NCI-H1694 treated with DMSO at 0.1 percent for 48 hours (cell line): ENCODE measurements at regions not wholly inside any gene's neighbourhood (a gene's known extent, or its start where the extent isn't known, plus 50 kb on each side); places are given as distances from the start of the nearest gene placed in this dataset.
"Not testable (repeated sequence)": the region's sequence is repeated elsewhere in the genome, so short reads cannot be mapped to it uniquely, and the experiment has no call there.

Source experiments
- DNase-seq: peaks from one replicate; lab custom pipeline; 2025; lab: John Stamatoyannopoulos, UW

DNA sequence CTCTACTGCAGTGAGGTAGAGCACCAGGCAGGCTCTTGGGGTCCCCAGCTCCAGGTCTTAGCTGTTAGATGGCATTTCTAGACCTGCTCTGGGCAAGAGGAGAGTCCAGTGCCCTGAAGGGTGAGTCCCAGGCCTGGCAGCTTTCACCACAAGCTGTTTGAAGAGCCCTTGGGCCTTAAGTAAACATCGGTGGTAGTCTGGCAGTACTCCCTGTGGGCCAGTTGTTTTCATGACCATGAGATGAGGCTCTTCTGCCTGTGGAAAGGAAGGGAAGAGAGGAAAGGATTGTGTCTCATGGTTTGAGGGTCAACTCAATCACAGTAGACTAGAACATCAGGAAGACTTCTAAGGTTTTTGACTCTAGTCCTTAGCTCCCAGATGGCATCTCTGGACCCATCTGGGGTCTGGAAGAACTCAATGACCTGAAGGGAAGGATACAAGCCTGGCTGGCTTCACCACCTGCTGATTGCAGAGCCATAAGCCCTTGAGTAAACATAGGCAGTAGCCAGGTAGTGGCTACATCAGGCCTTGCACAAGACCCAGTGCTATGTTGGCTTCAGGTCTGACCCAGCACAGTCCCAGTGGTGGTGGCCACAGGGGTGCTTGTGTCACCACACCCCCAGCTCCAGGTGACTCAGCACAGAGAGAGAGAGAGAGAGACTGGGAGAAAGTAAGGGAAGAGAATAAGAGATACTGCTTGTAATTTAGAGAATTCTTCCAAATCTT lies 114.3 kb upstream of the PCSK5 start:
- DNase-seq, result no peak

DNA sequence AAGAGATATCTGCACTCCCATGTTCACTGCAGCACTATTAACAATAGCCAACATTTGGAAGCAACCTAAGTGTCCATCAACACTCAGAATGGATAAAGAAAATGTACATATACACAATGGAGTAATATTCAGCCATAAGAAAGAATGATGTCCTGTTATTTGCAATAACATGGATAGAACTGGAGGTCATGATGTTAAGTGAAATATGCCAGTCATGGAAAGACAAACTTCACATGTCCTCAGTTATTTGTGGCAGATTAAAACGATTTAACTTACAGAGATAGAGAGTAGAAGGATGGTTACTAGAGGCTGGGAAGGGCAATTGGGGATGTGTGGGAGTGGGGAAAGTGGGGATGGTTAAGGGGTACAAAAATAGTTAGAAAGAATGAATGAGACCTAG lies 110.3 kb upstream of the PCSK5 start:
- no peak for DNase-seq

DNA sequence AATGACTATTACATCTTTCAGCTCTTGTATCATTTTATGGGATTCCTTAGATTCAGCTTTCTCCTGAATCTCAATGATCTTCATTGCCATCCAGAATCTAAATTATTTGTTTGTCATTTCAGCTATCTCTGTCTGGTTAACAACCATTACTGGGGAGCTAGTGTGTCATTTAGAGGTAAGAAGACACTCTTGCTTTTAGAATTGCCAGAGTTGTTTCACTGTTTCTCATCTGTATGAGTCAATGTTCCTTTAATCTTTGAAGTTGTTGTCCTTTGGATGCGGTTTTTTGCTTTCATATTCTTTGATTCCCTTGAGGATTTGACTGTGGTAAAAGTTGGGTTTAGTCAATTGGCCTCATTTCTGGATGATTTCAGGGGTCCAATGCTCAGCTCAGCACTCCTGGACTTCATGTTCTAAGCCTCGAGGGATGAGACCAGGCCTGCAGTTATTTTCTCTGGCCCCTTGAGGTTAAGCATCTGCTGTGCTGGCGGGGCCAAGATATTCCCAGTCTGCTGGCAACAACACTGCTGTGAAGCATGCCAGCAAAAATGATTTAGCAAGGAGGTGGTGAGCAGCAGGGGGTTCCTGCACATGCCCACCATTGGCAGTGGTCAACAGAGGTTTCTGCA lies 102.4 kb upstream of the PCSK5 start:
- DNase-seq, result no peak

DNA sequence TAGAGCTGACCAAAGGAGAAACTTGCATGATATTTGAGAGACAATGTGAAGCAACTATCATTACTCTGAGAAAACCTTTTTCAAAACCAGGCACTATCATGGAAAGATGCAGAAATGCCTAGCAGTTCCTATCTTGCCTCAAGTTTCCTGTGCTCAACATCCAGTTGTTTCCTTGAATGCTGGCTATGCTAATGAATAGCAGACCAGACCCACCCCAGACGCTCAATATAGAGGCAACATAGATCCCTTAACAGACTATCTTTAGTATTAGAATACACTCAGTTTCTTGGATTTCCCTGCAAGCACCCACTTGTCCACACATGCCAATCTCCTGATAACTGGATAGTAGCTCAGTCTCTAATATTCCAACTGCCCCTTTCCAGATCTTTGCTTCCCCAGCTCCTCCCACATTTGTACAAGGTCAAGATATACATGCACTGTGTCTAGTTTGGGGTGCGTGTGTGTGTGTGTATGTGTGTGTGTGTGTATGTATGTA lies 93.3 kb upstream of the PCSK5 start:
- no peak for DNase-seq

DNA sequence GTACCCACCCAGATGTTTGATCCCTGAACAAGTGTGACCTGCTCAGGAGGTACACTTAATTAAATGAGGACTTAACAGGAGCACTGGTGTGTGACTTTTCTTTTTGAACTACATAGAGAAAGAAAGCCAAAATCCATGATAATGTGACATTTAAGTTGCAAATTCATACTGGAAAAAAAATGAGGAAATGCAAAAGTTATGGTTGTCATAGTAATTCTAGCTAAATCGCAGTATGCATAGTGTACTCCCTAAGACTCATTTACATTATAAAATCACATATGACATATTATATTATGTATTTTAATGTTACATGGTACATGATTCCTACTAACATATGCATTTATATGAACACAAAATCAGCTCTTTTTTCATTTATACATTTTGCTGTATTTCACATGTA lies 92.0 kb upstream of the PCSK5 start:
- no peak for DNase-seq

DNA sequence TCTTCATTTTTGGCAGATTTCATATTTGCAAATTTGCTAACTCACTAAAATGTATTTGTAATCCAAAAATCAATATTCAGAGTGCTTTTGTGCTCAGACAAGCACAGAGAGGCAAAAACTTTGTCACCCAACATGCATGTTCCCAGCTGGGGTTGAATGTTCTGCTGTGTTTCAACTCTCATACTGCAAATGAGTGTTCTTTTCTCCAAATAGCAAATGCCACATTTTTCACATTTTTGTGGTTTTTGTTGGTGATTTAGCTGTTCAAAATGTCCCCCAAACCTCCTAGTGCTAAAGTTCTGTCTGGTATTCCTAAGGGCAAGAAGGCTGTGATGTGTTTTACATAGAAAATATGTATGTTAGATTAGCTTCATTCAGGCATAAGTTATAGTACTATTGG lies 87.3 kb upstream of the PCSK5 start:
- DNase-seq, result no peak

DNA sequence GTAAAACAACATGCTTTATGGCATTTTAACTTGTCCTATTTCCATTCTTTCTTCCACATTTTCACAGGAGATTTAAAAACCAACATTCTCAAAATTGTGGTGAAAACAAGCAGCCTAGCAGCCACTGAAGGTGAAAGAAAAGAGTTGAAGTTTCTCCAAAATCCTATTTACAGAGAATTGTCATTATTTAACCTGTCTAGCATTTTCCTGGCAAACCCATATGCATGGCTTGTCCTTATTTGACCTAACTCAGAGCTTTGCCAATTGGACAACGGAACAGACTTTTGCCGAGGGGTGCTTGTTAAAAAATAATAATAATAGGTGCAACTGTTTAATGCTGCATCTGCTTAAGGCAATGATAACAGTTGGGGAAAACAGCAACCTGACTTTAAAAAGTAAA lies 80.4 kb upstream of the PCSK5 start:
- no peak for DNase-seq

DNA sequence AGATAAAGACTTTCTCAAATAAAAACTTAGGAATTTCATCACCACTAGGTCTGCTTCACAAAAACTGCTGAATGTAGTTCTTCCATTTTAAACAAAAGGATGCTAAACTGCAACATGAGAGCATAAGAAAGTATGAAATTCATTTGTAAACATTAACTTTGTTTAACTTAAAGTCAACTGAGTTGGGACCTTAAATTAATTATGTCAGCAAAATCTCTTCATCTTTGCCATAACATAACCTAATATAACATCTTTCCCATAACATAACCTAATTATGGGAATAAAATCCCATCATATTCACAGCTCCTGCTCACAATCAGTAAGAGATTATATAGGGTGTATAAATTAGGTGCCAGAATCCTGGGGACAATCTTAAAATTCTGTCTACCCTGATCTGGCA lies 78.8 kb upstream of the PCSK5 start:
- DNase-seq, result no peak

DNA sequence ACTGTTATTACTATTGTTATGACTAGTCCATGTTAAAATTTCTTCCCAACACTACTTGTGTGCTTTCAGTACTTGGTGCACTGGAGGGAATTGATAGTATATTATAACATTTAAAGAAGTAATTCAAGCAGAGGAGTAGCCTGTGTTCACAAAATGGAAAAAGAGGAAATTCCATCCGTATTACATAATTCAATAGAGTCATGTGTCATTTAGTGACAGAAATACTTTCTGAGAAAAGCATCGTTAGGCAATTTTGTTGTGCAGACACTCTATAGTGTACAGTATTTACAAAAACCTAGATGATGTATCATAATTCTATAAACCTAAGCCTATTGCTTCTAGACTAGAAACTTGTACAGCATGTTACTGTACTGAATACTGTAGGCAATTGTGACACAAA lies 78.3 kb upstream of the PCSK5 start:
- no peak for DNase-seq

DNA sequence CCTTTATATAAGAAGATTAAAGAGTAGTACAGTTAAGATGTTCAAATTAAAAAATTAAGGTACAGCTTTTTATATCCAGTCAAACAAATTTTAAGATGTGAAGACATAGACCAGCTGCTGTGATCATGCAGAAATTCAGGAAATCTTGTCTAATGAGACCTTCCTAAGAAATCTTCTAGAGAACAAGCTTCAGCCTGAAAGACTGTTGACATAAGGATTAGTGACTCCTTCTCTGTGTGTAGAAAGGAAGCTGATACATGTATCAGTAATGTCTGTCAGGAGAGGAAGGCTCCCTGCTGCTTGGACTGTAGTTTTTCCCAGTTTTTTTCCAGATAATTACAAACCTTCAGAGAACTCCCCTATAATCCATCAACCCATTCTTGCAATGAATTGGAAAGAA lies 75.8 kb upstream of the PCSK5 start:
- DNase-seq, result no peak

DNA sequence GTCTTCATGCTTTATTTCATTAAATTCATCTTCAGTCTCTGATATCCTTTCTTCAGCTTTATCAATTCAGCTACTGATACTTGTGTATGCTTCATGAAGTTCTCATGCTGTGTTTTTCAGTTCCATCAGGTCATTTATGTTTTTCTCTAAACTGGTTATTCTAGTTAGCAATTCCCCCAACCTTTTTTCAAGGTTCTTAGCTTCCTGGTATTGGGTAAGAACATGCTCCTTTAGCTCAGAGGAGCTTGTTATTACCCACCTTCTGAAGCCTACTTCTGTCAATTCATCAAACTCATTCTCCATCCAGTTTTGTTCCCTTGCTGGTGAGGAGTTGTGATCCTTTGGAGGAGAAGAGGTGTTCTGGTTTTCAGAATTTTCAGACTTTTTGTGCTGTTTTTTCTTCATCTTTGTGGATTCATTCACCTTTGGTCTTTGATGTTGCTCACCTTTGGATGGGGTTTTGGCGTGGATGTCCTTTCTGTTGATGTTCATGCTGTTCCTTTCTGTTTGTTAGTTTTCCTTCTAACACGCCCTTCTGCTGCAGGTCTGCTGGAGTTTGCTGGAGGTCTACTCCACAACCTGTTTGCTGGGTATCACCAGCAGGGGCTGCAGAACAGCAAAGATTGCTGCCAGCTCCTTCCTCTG lies 69.9 kb upstream of the PCSK5 start:
- not testable (repeated sequence) for DNase-seq

DNA sequence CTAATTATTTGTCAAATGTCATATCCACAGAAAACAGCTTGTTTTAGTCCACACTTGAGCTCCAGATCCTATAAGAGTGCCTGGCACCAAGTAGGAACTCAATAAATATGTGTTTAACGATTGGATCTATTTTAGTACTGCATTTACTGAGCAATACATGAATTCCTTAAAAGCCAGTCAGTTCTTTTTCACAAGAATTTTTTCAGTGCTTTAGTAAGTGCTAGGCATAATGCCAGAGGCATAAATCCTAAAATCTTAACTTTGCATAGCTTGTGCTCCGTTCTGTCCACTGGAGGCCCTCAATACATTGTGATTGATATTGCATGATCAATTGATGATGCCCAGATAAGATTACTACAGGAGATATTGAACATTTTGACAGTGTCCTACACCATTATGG lies 67.3 kb upstream of the PCSK5 start:
- no peak for DNase-seq

DNA sequence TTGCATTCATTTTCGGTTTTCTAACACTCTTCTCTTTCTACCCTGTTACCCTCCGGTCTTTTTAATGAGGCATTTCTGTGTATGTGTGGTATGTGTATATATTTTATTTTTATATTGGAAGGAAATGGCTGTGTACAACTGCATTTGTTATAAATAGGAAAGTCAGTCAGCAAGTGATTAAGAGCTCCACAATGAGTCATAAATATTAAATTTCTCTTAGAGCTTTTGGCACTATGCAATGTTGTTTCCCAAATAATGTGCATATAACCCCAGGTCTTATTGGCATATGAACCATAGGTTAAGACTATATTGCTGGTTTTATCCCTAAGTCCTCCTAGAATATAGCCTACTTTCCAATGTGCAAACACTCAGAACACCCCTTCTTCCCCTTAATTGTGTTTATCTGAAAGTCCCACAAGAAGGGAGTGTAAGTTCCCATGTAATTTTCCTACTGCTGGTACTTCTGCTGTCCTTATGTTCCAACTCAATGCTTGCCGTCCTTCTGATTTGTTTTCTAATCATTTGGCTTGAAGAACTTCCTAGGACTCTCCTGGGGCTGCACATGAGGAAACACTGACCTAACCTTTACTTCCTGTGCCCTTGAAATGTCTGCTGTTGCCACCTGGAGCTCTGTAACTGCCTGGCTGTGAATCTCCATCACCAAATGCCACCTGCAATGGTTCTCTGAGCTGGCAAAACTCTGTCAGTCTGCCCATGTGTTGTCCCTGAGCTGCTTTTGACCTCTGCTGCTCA lies 65.5 kb upstream of the PCSK5 start:
- DNase-seq, result no peak

DNA sequence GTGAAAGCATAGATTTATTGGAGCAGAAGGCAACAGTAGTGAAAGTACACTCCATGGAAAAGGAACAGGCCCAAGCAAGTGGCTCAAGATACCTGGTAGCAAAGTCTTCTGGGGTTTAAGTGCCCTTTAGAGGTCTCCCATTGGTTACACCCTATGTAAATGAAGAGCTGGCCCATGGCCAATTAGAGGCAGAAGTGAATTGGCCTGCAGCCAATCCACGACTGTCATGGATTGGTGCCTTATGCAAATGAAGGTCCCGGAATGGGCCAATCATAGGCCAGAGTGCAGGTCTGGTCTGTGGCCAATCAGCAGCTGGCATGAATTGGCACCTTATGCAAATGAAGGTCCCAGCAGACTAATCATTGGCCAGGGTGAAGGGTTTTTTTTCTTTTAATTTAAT lies 64.2 kb upstream of the PCSK5 start:
- DNase-seq, result no peak

DNA sequence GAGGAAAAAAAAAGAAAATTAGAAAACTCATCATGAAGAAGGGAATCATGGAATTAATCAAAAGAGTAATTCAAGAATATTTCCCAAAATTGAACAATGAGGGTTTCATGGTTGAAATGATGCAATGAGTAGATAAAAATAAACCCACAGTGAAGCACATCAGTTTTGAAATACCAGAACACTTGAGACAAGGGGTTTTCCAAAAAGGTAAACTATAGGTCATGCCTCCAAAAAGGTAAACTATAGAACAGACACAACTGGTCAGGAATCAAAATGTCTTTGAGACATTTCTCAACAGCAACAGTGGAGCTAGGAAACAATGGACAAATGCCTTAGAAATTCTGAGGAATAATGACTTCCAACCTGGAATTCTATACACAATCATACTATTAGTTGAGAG lies 60.2 kb upstream of the PCSK5 start:
- DNase-seq, result no peak

DNA sequence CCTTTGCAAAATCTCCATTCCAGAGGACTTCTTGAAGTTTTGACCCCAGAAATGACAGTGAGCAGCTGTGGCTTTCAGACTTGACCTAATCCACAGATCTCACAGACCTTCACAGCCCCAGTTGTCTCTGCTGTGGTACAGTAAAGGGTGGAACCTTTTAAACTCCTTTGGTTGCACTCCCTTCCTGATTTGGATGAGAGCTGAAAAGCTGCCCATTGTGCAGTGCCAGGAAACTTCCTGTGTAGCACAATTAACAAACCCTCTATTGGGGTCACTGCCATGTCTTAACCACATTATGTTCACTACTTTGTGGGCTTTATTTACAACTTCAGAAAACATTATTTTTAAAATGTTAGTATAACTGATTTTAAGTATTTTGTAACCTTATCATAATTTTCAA lies 56.7 kb upstream of the PCSK5 start:
- no peak for DNase-seq

DNA sequence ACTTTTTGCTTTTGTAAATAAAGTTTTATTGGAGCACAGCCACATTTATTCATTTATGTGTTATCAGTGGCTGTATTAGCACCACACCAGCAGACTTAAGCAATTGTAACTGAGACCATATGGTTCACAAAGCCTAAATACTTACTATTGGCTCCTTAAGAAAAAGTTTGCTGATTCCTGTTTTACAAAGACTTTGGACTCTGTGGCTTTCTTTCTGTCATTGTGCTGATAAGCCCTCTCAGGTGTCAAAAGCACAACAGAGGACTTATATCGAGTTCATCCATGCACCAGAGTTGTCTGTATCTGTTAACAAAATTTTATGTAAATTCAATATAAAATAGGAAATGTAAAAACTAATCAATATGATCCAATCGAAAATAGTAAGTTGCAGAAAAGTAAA lies 55.6 kb upstream of the PCSK5 start:
- DNase-seq, result no peak
